Keratinocyte (primary cell): ENCODE measurements at regions not wholly inside any gene's neighbourhood (a gene's known extent, or its start where the extent isn't known, plus 50 kb on each side); places are given as distances from the start of the nearest gene placed in this dataset.

ENCODE experiments used
- EZH2 ChIP-seq: IDR thresholded peaks from one replicate; pipeline ENCODE4 v1.6.1; 2012; ENCODE audit warnings: inconsistent platforms, mild to moderate bottlenecking, low read length, moderate library complexity
- TF ChIP-seq, protein P1 (sequence below), 3 experiments: IDR thresholded peaks in 1 of 3; conservative IDR thresholded peaks in 1 of 3; optimal IDR thresholded peaks in 1 of 3; 2 replicates in 2 of 3; 3 replicates in 1 of 3; pipeline versions ENCODE3 to v1.5.1; 2011; ENCODE audit warnings: low read length in 3 of 3, mild to moderate bottlenecking in 3 of 3, moderate library complexity in 2 of 3, control low read depth in 1 of 3, inconsistent platforms in 1 of 3; ENCODE audit not compliant: insufficient read depth in 2 of 3; ENCODE audit errors: extremely low read depth in 1 of 3

DNA sequence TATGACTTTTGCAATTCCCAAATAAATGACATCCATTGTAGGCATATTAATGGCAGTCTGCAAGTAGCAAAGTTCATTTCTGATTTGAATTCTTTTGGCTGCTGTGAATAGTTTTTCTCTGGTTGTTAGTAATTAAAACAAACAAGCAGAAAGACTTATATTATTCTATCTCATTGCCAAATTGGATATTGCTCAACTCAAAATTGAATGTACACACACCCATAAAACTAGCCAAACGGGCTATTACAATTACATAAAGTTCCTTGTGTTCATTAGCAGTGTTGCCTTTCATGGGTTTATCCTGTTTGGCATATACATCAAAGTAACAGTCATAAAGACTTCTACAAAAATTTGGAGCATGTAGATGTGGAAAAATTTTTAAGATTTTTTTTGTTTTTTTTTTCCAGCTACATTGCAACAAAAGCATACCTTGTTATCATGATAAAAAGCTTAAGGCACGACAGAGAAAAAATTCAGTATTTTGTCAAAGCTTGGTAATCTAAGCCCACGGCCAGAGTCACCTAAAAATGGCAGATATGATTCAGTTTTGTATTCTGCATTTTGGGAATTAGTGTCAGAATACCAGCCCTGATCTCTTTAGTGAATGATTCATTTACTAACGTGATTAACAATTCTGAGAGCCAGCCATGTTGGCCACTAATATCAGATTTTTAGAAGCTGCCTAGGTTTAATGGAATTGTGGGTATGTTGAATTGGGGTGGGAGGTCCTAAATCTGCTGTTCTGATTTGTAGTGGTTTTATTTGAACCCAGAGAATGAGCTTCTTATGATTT lies 108.4 kb downstream of the KLF5 start:
- TF ChIP-seq, protein P1, sequence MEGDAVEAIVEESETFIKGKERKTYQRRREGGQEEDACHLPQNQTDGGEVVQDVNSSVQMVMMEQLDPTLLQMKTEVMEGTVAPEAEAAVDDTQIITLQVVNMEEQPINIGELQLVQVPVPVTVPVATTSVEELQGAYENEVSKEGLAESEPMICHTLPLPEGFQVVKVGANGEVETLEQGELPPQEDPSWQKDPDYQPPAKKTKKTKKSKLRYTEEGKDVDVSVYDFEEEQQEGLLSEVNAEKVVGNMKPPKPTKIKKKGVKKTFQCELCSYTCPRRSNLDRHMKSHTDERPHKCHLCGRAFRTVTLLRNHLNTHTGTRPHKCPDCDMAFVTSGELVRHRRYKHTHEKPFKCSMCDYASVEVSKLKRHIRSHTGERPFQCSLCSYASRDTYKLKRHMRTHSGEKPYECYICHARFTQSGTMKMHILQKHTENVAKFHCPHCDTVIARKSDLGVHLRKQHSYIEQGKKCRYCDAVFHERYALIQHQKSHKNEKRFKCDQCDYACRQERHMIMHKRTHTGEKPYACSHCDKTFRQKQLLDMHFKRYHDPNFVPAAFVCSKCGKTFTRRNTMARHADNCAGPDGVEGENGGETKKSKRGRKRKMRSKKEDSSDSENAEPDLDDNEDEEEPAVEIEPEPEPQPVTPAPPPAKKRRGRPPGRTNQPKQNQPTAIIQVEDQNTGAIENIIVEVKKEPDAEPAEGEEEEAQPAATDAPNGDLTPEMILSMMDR (optimal IDR thresholded peaks at IDR 0.05 in 1 of 3, IDR thresholded peaks at IDR 0.05 in 1 of 3, conservative IDR thresholded peaks at IDR 0.05 in 1 of 3; ENCODE audit: extremely low read depth in 1 of 3, insufficient read depth in 2 of 3, low read length in 3 of 3): no peak
- no peak for TF ChIP-seq EZH2
